GM12891 (cell line): ENCODE measurements at regions not wholly inside any gene's neighbourhood (a gene's known extent, or its start where the extent isn't known, plus 50 kb on each side); places are given as distances from the start of the nearest gene placed in this dataset.

Experiments
- POLR2A ChIP-seq: IDR thresholded peaks from 2 replicates; pipeline ENCODE4 v1.6.1; 2011; ENCODE audit warnings: low read depth, low read length, control low read depth
- POLR2AphosphoS5 ChIP-seq: IDR thresholded peaks from 2 replicates; pipeline ENCODE4 v1.6.1; 2011; ENCODE audit warnings: low read depth, low read length, control low read depth
- SPI1 ChIP-seq: IDR thresholded peaks from 2 replicates; pipeline ENCODE4 v1.6.1; 2011; ENCODE audit warnings: low read depth, low read length, control low read depth
- TAF1 ChIP-seq: IDR thresholded peaks from 2 replicates; pipeline ENCODE4 v1.6.1; 2011; ENCODE audit warnings: low read depth, low read length, control low read depth

DNA sequence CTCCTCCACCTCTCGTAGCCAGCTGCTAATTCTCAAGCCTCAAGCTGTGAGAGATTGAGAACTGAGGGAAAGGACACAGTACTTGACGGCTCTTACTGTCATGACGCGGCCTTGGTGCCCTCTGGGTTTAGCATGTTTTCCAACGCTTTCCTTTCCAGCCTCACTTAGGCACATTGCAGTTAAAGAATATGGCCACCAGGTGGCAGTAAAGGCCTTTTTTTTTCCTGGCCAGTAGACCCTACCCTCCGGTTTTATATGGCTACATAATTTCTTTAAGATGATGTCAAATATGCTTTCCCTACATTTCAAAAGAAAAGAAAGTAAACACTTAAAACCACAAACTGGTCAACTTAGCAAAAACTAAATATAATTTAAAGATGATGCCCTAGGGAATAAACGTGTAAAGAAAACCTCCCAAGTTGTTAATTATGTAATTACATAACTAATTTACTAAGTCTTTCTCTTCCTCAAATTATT is 56.8 kb upstream of the PRDX6 start:
- no peak for TF ChIP-seq POLR2AphosphoS5
- TF ChIP-seq TAF1, result no peak
- TF ChIP-seq POLR2A, result no peak
- TF ChIP-seq SPI1, result no peak
